H1 (cell line): ENCODE measurements at regions not wholly inside any gene's neighbourhood (a gene's known extent, or its start where the extent isn't known, plus 50 kb on each side); places are given as distances from the start of the nearest gene placed in this dataset.

ENCODE experiments used
- CTCF ChIA-PET: fragments of 300-600 bp; sonication (Branson Sonifier 250); formaldehyde crosslinking; loops from one replicate; lab custom pipeline; 2021; ENCODE audit not compliant: partially characterized antibody; lab: Charles Lee
- POLR2A ChIA-PET: fragments of 300-600 bp; sonication (Branson Sonifier 250); formaldehyde crosslinking; loops from one replicate; lab custom pipeline; 2021; ENCODE audit warnings: inconsistent platforms; ENCODE audit not compliant: partially characterized antibody; lab: Charles Lee
- DNase-seq, 2 experiments: peaks; one replicate each; pipeline versions ENCODE4 v3.0.0 to v3.0.0-alpha.2; 2010 to 2022; ENCODE audit warnings: low spot score in 2 of 2, low read depth in 1 of 2, mixed read lengths in 1 of 2
- FAIRE-seq: peaks from 2 replicates; lab custom pipeline; 2011; peaks lifted over from hg19 to GRCh38; lab: Jason Lieb, UNC
- H2AFZ ChIP-seq: 2 replicates; pipeline ENCODE4 v1.8.1; 2012; ENCODE audit warnings: low read length, inconsistent platforms
- H2AK5ac ChIP-seq: 2 replicates; pipeline ENCODE4 v1.6.1; 2013; ENCODE audit warnings: low read depth, low read length
- H2BK120ac ChIP-seq: replicated peaks from 2 replicates; pipeline ENCODE3; 2013; ENCODE audit warnings: low read depth, low read length, inconsistent platforms
- H2BK12ac ChIP-seq: 2 replicates; pipeline ENCODE4 v1.6.1; 2013; ENCODE audit warnings: low read depth, low read length
- H2BK15ac ChIP-seq: 2 replicates; pipeline ENCODE4 v1.6.1; 2013; ENCODE audit warnings: low read length
- H2BK20ac ChIP-seq: 2 replicates; pipeline ENCODE4 v1.6.1; 2013; ENCODE audit warnings: low read length
- H2BK5ac ChIP-seq: 2 replicates; pipeline ENCODE4 v1.6.1; 2013; ENCODE audit warnings: low read depth, low read length
- H3K14ac ChIP-seq: 2 replicates; pipeline ENCODE4 v1.6.1; 2013; ENCODE audit warnings: inconsistent platforms; ENCODE audit not compliant: insufficient read length
- H3K18ac ChIP-seq: 2 replicates; pipeline ENCODE4 v1.6.1; 2013; ENCODE audit warnings: low read length; ENCODE audit errors: extremely low read depth
- H3K23ac ChIP-seq: 2 replicates; pipeline ENCODE4 v1.6.1; 2013; ENCODE audit warnings: inconsistent platforms; ENCODE audit not compliant: insufficient read length
- H3K23me2 ChIP-seq: 2 replicates; pipeline ENCODE4 v1.6.1; 2013; ENCODE audit warnings: low read depth, low read length
- H3K27ac ChIP-seq: 2 replicates; pipeline ENCODE4 v1.6.1; 2011; ENCODE audit warnings: low read depth, low read length, inconsistent platforms
- H3K27me3 ChIP-seq, 4 experiments: replicated peaks in 1 of 4; 1 replicate in 1 of 4; 2 replicates in 3 of 4; pipeline versions ENCODE4 v1.6.1 to v1.8.1; 2011 to 2013; ENCODE audit warnings: low read length in 3 of 4, mild to moderate bottlenecking in 3 of 4, inconsistent platforms in 2 of 4, mixed read lengths in 2 of 4, moderate library complexity in 1 of 4; ENCODE audit not compliant: control insufficient read depth in 3 of 4, insufficient read depth in 3 of 4; ENCODE audit errors: extremely low read depth in 1 of 4
- H3K36me3 ChIP-seq, 4 experiments: 2 replicates each; pipeline versions ENCODE4 v1.6.1 to v1.8.1; 2011 to 2013; ENCODE audit warnings: mild to moderate bottlenecking in 4 of 4, low read length in 3 of 4, moderate library complexity in 2 of 4, control low read depth in 1 of 4, inconsistent platforms in 1 of 4; ENCODE audit not compliant: insufficient read depth in 4 of 4, control insufficient read depth in 2 of 4
- H3K4ac ChIP-seq: replicated peaks from 2 replicates; pipeline ENCODE3; 2013; ENCODE audit warnings: low read length, low read depth, mixed read lengths, inconsistent platforms; ENCODE audit not compliant: insufficient read length
- H3K4me1 ChIP-seq, 4 experiments: replicated peaks in 1 of 4; 1 replicate in 1 of 4; 2 replicates in 3 of 4; pipeline versions ENCODE4 v1.6.1 to v1.8.1; 2011 to 2013; ENCODE audit warnings: low read length in 3 of 4, inconsistent platforms in 2 of 4, mixed read lengths in 1 of 4; ENCODE audit not compliant: insufficient read depth in 4 of 4, control insufficient read depth in 3 of 4
- H3K4me2 ChIP-seq, 2 experiments: 2 replicates each; pipeline versions ENCODE4 v1.6.1 to v1.8.1; 2011 to 2013; ENCODE audit warnings: low read depth in 2 of 2, low read length in 2 of 2, control low read depth in 1 of 2, inconsistent platforms in 1 of 2, mild to moderate bottlenecking in 1 of 2; ENCODE audit not compliant: insufficient read depth in 1 of 2
- H3K4me3 ChIP-seq, 4 experiments: fragments of 200-600, 300-600 bp in 1 of 4; sonication (generic), shearing (Covaris generic), sonication (Bioruptor Twin) in 1 of 4; 2 replicates each; pipeline versions ENCODE4 v1.5.1 to v1.8.1; 2011 to 2016; ENCODE audit warnings: low read length in 4 of 4, low read depth in 3 of 4, control low read depth in 2 of 4, inconsistent platforms in 2 of 4, mild to moderate bottlenecking in 2 of 4, mixed read lengths in 1 of 4, moderate library complexity in 1 of 4; ENCODE audit not compliant: insufficient read depth in 2 of 4; ENCODE audit errors: extremely low read depth in 1 of 4
- H3K56ac ChIP-seq: replicated peaks from 2 replicates; pipeline ENCODE3; 2013; ENCODE audit warnings: low read depth, mild to moderate bottlenecking, mixed read lengths, low read length, inconsistent platforms; ENCODE audit not compliant: insufficient read length
- H3K79me1 ChIP-seq: 2 replicates; pipeline ENCODE4 v1.6.1; 2013; ENCODE audit warnings: low read depth, low read length, control low read depth
- H3K79me2 ChIP-seq, 2 experiments: 2 replicates each; pipeline versions ENCODE4 v1.6.1 to v1.8.1; 2012 to 2013; ENCODE audit warnings: low read length in 2 of 2, mild to moderate bottlenecking in 2 of 2, inconsistent platforms in 1 of 2; ENCODE audit not compliant: insufficient read depth in 2 of 2, control insufficient read depth in 1 of 2
- H3K9ac ChIP-seq, 4 experiments: replicated peaks in 1 of 4; 1 replicate in 1 of 4; 2 replicates in 3 of 4; pipeline versions ENCODE4 v1.6.1 to v1.8.1; 2011 to 2013; ENCODE audit warnings: low read depth in 3 of 4, low read length in 3 of 4, control low read depth in 2 of 4, mild to moderate bottlenecking in 2 of 4, moderate library complexity in 2 of 4, inconsistent platforms in 1 of 4; ENCODE audit errors: extremely low read depth in 1 of 4
- H3K9me3 ChIP-seq, 2 experiments: 2 replicates each; pipeline versions ENCODE4 v1.6.1 to v1.8.1; 2012 to 2013; ENCODE audit warnings: mild to moderate bottlenecking in 2 of 2, moderate library complexity in 2 of 2, control low read depth in 1 of 2, inconsistent platforms in 1 of 2, low read depth in 1 of 2, low read length in 1 of 2, mixed read lengths in 1 of 2; ENCODE audit not compliant: insufficient read depth in 2 of 2
- H4K20me1 ChIP-seq, 2 experiments: replicated peaks in 1 of 2; 2 replicates each; pipeline versions ENCODE3 to v1.8.1; 2011 to 2013; ENCODE audit warnings: inconsistent platforms in 2 of 2, low read length in 2 of 2, mild to moderate bottlenecking in 1 of 2; ENCODE audit not compliant: insufficient read depth in 2 of 2, control insufficient read depth in 1 of 2
- H4K5ac ChIP-seq: 2 replicates; pipeline ENCODE4 v1.6.1; 2013; ENCODE audit warnings: low read length, low read depth, mixed read lengths, inconsistent platforms; ENCODE audit not compliant: insufficient read length
- H4K8ac ChIP-seq: 2 replicates; pipeline ENCODE4 v1.8.0; 2013; ENCODE audit warnings: mild to moderate bottlenecking, moderate library complexity, low read length, inconsistent platforms; ENCODE audit not compliant: insufficient read depth; ENCODE audit errors: extremely low read depth
- H4K91ac ChIP-seq: replicated peaks from 2 replicates; pipeline ENCODE3; 2013; ENCODE audit warnings: low read length, mixed read lengths, inconsistent platforms; ENCODE audit not compliant: insufficient read length
- CHD7 ChIP-seq: fragments of 300-600 bp; sonication (generic); IDR thresholded peaks from 2 replicates; pipeline ENCODE4 v1.7.1; 2012; ENCODE audit warnings: low read length, moderate library complexity, mild to moderate bottlenecking, inconsistent platforms; ENCODE audit not compliant: insufficient replicate concordance
- WGBS, 2 experiments: shearing (Covaris generic) in 1 of 2; methylation state at CpG; one replicate each; pipeline versions ENCODE4 v1.1.6 to v1.1.7; 2013 to 2015; ENCODE audit warnings: low lambda C conversion rate in 2 of 2, mixed read lengths in 2 of 2, inconsistent platforms in 1 of 2, low coverage in 1 of 2, missing lambda C conversion rate in 1 of 2; ENCODE audit not compliant: insufficient replicate concordance in 2 of 2, insufficient coverage in 1 of 2, insufficient read length in 1 of 2; ENCODE audit errors: extremely low coverage in 1 of 2, missing lambda C conversion rate in 1 of 2; 5-methylcytosine and 5-hydroxymethylcytosine counted together

GRCh38 chr10:129046962-129047361 lies 420.1 kb upstream of the MGMT start:
- H2BK120ac ChIP-seq: no peak overlapping the region
- no peaks in the 10 kb centered on the region for H4K20me1 ChIP-seq
- H3K18ac ChIP-seq: no peak overlapping the region
- no peak overlapping the region for H2BK5ac ChIP-seq
- H3K23me2 ChIP-seq: no peaks in the 10 kb centered on the region
- no peak overlapping the region for H2AK5ac ChIP-seq
- H3K27me3 ChIP-seq: no peaks in the 10 kb centered on the region
- no peak overlapping the region for H2BK12ac ChIP-seq
- no peak overlapping the region for H3K23ac ChIP-seq
- H3K4ac ChIP-seq: no peak overlapping the region
- H2BK15ac ChIP-seq: no peak overlapping the region
- H2AFZ ChIP-seq: no peak overlapping the region
- no peak overlapping the region for H3K27ac ChIP-seq
- DNase-seq (no peak), FAIRE-seq (no peak)
- H3K36me3 ChIP-seq: no peaks in the 10 kb centered on the region
- H3K14ac ChIP-seq: no peak overlapping the region
- H3K79me2 ChIP-seq: no peaks in the 10 kb centered on the region
- H3K79me1 ChIP-seq: no peaks in the 10 kb centered on the region
- no peak overlapping the region for H4K8ac ChIP-seq
- H2BK20ac ChIP-seq: no peak overlapping the region
- H3K9me3 ChIP-seq: no peaks in the 10 kb centered on the region
- POLR2A ChIA-PET: no interaction called here
- no peak overlapping the region for H3K9ac ChIP-seq
- no peak overlapping the region for H3K4me2 ChIP-seq
- no peak overlapping the region for H3K4me3 ChIP-seq
- no peak overlapping the region for H4K5ac ChIP-seq
- CTCF ChIA-PET: interaction anchor here (0.6 to 1.3 kb wide), 2 partner anchors 15 to 87 kb away, joined by 3 read pairs; no protein-coding TSS in a partner anchor
- H3K4me1 ChIP-seq: no peaks in the 10 kb centered on the region
- H3K56ac ChIP-seq: no peak overlapping the region
- no peak overlapping the region for H4K91ac ChIP-seq
- 93% methylated on average over 5 of the region's 5 CpGs; no CpG with 5 or more reads in 1 of the 2 experiments for WGBS, 2 experiments
- no peak for TF ChIP-seq CHD7
